HL-60 (cell line): ENCODE measurements at regions not wholly inside any gene's neighbourhood (a gene's known extent, or its start where the extent isn't known, plus 50 kb on each side); places are given as distances from the start of the nearest gene placed in this dataset.

Source experiments
- DNase-seq, 2 experiments: peaks; one replicate each; pipeline ENCODE4 v3.0.0-alpha.2; 2010 to 2020; ENCODE audit warnings: low read depth in 1 of 2, low spot score in 1 of 2
- H3K27ac ChIP-seq: fragments of 250-450 bp; sonication (Bioruptor Pico); replicated peaks from 2 replicates; pipeline ENCODE4 v1.5.1; 2020; ENCODE audit warnings: mild to moderate bottlenecking, moderate library complexity
- H3K27me3 ChIP-seq: fragments of 250-450 bp; sonication (Bioruptor Pico); 2 replicates; pipeline ENCODE4 v1.5.1; 2021; ENCODE audit warnings: mild to moderate bottlenecking, moderate library complexity; ENCODE audit not compliant: insufficient read depth, poor library complexity, severe bottlenecking
- H3K4me3 ChIP-seq: replicated peaks from 2 replicates; pipeline ENCODE4 v1.5.1; 2011; ENCODE audit warnings: mild to moderate bottlenecking, control low read depth, low read length; ENCODE audit not compliant: insufficient read depth
- CTCF ChIP-seq: IDR thresholded peaks from one replicate; pipeline ENCODE4 v1.5.1; 2011; ENCODE audit warnings: low read length, control low read depth, inconsistent platforms; ENCODE audit not compliant: insufficient read depth
- GABPA ChIP-seq: IDR thresholded peaks from 2 replicates; pipeline ENCODE4 v1.6.1; 2012; ENCODE audit warnings: low read depth
- POLR2AphosphoS5 ChIP-seq: IDR thresholded peaks from 2 replicates; pipeline ENCODE4 v1.6.1; 2012; ENCODE audit warnings: low read depth
- REST ChIP-seq: IDR thresholded peaks from 2 replicates; pipeline ENCODE4 v1.6.1; 2012; ENCODE audit warnings: low read depth; ENCODE audit not compliant: insufficient replicate concordance
- SPI1 ChIP-seq: IDR thresholded peaks from 2 replicates; pipeline ENCODE4 v1.6.1; 2012; ENCODE audit warnings: low read depth, mild to moderate bottlenecking, borderline replicate concordance

DNA sequence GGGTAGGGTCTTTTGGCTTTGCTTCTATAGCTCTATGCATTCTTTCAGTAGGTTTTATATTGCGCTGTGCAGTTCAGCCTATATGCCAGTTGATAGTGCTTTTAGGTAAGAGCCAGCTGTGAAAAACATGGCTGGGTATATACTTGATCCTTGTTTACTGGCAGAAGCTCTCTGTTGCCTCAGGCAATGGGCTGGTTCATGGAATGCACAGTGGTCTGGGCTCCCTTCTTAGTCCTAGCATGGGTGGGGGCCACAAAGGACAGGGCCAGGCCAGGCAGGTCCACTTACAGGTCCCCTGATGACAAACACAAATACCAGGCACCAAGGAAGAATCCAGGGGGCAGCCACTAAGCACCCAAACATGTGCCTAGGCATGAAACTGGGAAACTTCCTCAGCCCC, 240.7 kb downstream of the SEC23A start:
- Histone ChIP-seq H3K4me3 (no peak overlapping the region), H3K27me3 (no peaks in the 10 kb centered on the region), H3K27ac (no peak overlapping the region)
- no peak for DNase-seq
- no peak for TF ChIP-seq REST
- no peak for TF ChIP-seq GABPA
- no peak for TF ChIP-seq POLR2AphosphoS5
- TF ChIP-seq SPI1, result no peak
- TF ChIP-seq CTCF, result no peak

- H3K27ac ChIP-seq, result no peak overlapping the region
- no peaks in the 10 kb centered on the region for H3K27me3 ChIP-seq
- no peak overlapping the region for H3K4me3 ChIP-seq
- TF ChIP-seq REST (no peak), SPI1 (no peak), CTCF (no peak), GABPA (no peak), POLR2AphosphoS5 (no peak)
- no peak for DNase-seq
Measured at GRCh38 chr14:38860530-38860929, 242.5 kb downstream of the SEC23A start.

DNA sequence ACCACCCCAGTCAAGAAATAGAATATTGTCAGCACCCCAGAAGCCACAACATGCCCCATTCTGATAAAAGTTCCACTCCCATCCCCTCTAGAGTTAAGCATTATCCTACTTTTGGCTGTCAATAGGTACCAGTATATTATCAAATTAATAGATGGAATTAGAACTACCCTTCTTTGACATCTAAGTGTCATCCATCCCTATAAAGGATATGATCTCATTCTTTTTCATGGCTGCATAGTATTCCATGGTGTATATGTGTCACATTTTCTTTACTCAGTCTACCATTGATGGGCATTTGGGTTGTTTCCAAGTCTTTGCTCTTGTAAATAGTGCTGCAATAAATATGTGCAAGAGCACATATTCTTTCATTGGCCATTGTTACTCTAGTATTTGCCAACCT, 246.2 kb downstream of the SEC23A start:
- no peak for TF ChIP-seq GABPA
- TF ChIP-seq SPI1, result no peak
- no peak for TF ChIP-seq CTCF
- no peak for TF ChIP-seq REST
- no peak for TF ChIP-seq POLR2AphosphoS5
- Histone ChIP-seq H3K27ac (no peak overlapping the region), H3K4me3 (no peak overlapping the region), H3K27me3 (no peaks in the 10 kb centered on the region)
- DNase-seq, result no peak
